Liver (tissue), 8 donors: ENCODE measurements at regions not wholly inside any gene's neighbourhood (a gene's known extent, or its start where the extent isn't known, plus 50 kb on each side); places are given as distances from the start of the nearest gene placed in this dataset.

ENCODE experiments used
- DNase-seq: peaks from one replicate; pipeline ENCODE4 v3.0.0-alpha.2; 2017; ENCODE audit warnings: low spot score
- H3K27ac ChIP-seq, 2 donors: one replicate each; pipeline ENCODE4 v1.7.0; 2013; ENCODE audit warnings: inconsistent platforms in 2 of 2, low read length in 2 of 2, control low read depth in 1 of 2, low read depth in 1 of 2, mild to moderate bottlenecking in 1 of 2
- H3K27me3 ChIP-seq, 4 donors: one replicate each; pipeline versions ENCODE4 v1.6.1 to v1.7.0; 2013; ENCODE audit warnings: low read length in 3 of 4, inconsistent platforms in 1 of 4, mild to moderate bottlenecking in 1 of 4, moderate library complexity in 1 of 4; ENCODE audit not compliant: control insufficient read depth in 4 of 4, insufficient read depth in 4 of 4
- H3K36me3 ChIP-seq, 4 donors: one replicate each; pipeline versions ENCODE4 v1.6.1 to v1.7.0; 2013; ENCODE audit warnings: low read length in 3 of 4, mild to moderate bottlenecking in 3 of 4, low read depth in 1 of 4, moderate library complexity in 1 of 4; ENCODE audit not compliant: control insufficient read depth in 4 of 4, insufficient read depth in 3 of 4
- H3K4me1 ChIP-seq, 4 donors: one replicate each; pipeline versions ENCODE4 v1.6.1 to v1.7.0; 2013; ENCODE audit warnings: low read length in 3 of 4, mild to moderate bottlenecking in 3 of 4, moderate library complexity in 1 of 4; ENCODE audit not compliant: control insufficient read depth in 4 of 4, insufficient read depth in 4 of 4
- H3K4me3 ChIP-seq, 3 donors: one replicate each; pipeline versions ENCODE4 v1.6.1 to v1.7.0; 2013; ENCODE audit warnings: low read length in 3 of 3, control low read depth in 1 of 3, low read depth in 1 of 3, mild to moderate bottlenecking in 1 of 3
- H3K9ac ChIP-seq, 2 donors: one replicate each; pipeline ENCODE4 v1.7.0; 2013; ENCODE audit warnings: low read length in 2 of 2, mild to moderate bottlenecking in 2 of 2, moderate library complexity in 2 of 2, control low read depth in 1 of 2, low read depth in 1 of 2
- H3K9me3 ChIP-seq, 4 donors: one replicate each; pipeline versions ENCODE4 v1.6.1 to v1.7.0; 2013; ENCODE audit warnings: low read length in 3 of 4; ENCODE audit not compliant: control insufficient read depth in 4 of 4
- ATF3 ChIP-seq: IDR thresholded peaks from 2 replicates; pipeline ENCODE4 v1.6.1; 2016; ENCODE audit warnings: antibody characterized with exemption
- CTCF ChIP-seq: fragments of 150-350 bp; IDR thresholded peaks from 2 replicates; pipeline ENCODE4 v1.5.1; 2017; ENCODE audit warnings: improper control_type of control experiment, low read depth, low read length; ENCODE audit not compliant: missing input control
- EGR1 ChIP-seq, 2 donors: IDR thresholded peaks; 2 replicates each; pipeline ENCODE4 v1.6.1; 2016 to 2018; ENCODE audit warnings: antibody characterized with exemption in 2 of 2, low read depth in 2 of 2
- FOXA1 ChIP-seq: IDR thresholded peaks from 2 replicates; pipeline ENCODE4 v1.6.1; 2016; ENCODE audit warnings: antibody characterized with exemption
- FOXA2 ChIP-seq: IDR thresholded peaks from 2 replicates; pipeline ENCODE4 v1.6.1; 2016; ENCODE audit warnings: antibody characterized with exemption
- GABPA ChIP-seq, 2 donors: IDR thresholded peaks in 1 of 2; conservative IDR thresholded peaks in 1 of 2; 2 replicates each; pipeline ENCODE4 v1.6.1; 2016; ENCODE audit warnings: antibody characterized with exemption in 2 of 2, mild to moderate bottlenecking in 1 of 2, moderate library complexity in 1 of 2
- HNF4A ChIP-seq, 2 donors: conservative IDR thresholded peaks; 2 replicates each; pipeline ENCODE4 v1.6.1; 2016; ENCODE audit warnings: antibody characterized with exemption in 2 of 2, mild to moderate bottlenecking in 2 of 2
- HNF4G ChIP-seq: IDR thresholded peaks from 2 replicates; pipeline ENCODE4 v1.6.1; 2016; ENCODE audit warnings: antibody characterized with exemption
- JUND ChIP-seq, 2 donors: IDR thresholded peaks; 2 replicates each; pipeline ENCODE4 v1.6.1; 2016; ENCODE audit warnings: antibody characterized with exemption in 2 of 2
- MAX ChIP-seq: IDR thresholded peaks from 2 replicates; pipeline ENCODE4 v1.6.1; 2016; ENCODE audit warnings: antibody characterized with exemption
- NR2F2 ChIP-seq: IDR thresholded peaks from 2 replicates; pipeline ENCODE4 v1.6.1; 2016; ENCODE audit warnings: antibody characterized with exemption
- RAD21 ChIP-seq, 2 donors: IDR thresholded peaks; 2 replicates each; pipeline ENCODE4 v1.6.1; 2016; ENCODE audit warnings: antibody characterized with exemption in 2 of 2, mild to moderate bottlenecking in 2 of 2
- RXRA ChIP-seq, 2 donors: IDR thresholded peaks; 2 replicates each; pipeline ENCODE4 v1.6.1; 2017 to 2018; ENCODE audit warnings: antibody characterized with exemption in 2 of 2, mild to moderate bottlenecking in 1 of 2
- SP1 ChIP-seq: IDR thresholded peaks from 2 replicates; pipeline ENCODE4 v1.6.1; 2018; ENCODE audit warnings: antibody characterized with exemption, mild to moderate bottlenecking
- TAF1 ChIP-seq: conservative IDR thresholded peaks from 2 replicates; pipeline ENCODE4 v1.6.1; 2016; ENCODE audit warnings: antibody characterized with exemption, mild to moderate bottlenecking
- YY1 ChIP-seq: IDR thresholded peaks from 2 replicates; pipeline ENCODE4 v1.6.1; 2016; ENCODE audit warnings: antibody characterized with exemption, mild to moderate bottlenecking
- ZBTB33 ChIP-seq: IDR thresholded peaks from 2 replicates; pipeline ENCODE4 v1.6.1; 2016; ENCODE audit warnings: antibody characterized with exemption
- WGBS: extraction: QIAGEN DNeasy Blood & Tissue Kit; methylation state at CpG from one replicate; pipeline ENCODE4 v1.1.7; 2013; 5-methylcytosine and 5-hydroxymethylcytosine counted together
- donor health status: healthy.
- donor health status: healthy.
- donor health status: healthy.
- donor health status: healthy.
- donor health status: healthy.

GRCh38 chr20:18974660-18975059, 161.1 kb downstream of the SCP2D1 start:
- H3K9me3 ChIP-seq, result peaks cover 0 to 3% (median 0%) of the 10 kb centered on the region in 4 donors
- no peak overlapping the region for H3K9ac ChIP-seq
- no peak overlapping the region for H3K4me3 ChIP-seq
- WGBS, result 91% methylated on average over 1 of the region's 1 CpG
- H3K27me3 ChIP-seq, result no peaks in the 10 kb centered on the region
- TF ChIP-seq TAF1 (no peak), HNF4A (conservative IDR thresholded peaks at IDR 0.05) (no peak), SP1 (no peak), MAX (no peak), CTCF (no peak), HNF4G (no peak), ATF3 (no peak), NR2F2 (no peak), FOXA1 (no peak), YY1 (no peak), GABPA (IDR thresholded peaks at IDR 0.05 in 1 of 2, conservative IDR thresholded peaks at IDR 0.05 in 1 of 2) (no peak), ZBTB33 (no peak), FOXA2 (no peak)
- DNase-seq, result no peak
- H3K36me3 ChIP-seq, result no peaks in the 10 kb centered on the region
- H3K27ac ChIP-seq, result no peak overlapping the region
- H3K4me1 ChIP-seq, result no peaks in the 10 kb centered on the region

- TF ChIP-seq ATF3, result no peak
- TF ChIP-seq HNF4G, result no peak
- TF ChIP-seq JUND (IDR thresholded peaks at IDR 0.05), result no peak
- no peak for TF ChIP-seq NR2F2
- TF ChIP-seq RAD21 (IDR thresholded peaks at IDR 0.05), result no peak
- TF ChIP-seq TAF1, result no peak
- no peak for TF ChIP-seq SP1
- no peak for TF ChIP-seq YY1
- WGBS, result 81% methylated on average over 2 of the region's 2 CpGs
- H3K9me3 ChIP-seq, result no peaks in the 10 kb centered on the region
- peaks cover 4 to 13% (median 8%) of the 10 kb centered on the region in 4 donors for H3K4me1 ChIP-seq
- no peaks in the 10 kb centered on the region for H3K27me3 ChIP-seq
- H3K36me3 ChIP-seq, result no peaks in the 10 kb centered on the region
- no peak overlapping the region for H3K27ac ChIP-seq
- H3K4me3 ChIP-seq, result no peak overlapping the region
- H3K9ac ChIP-seq, result no peak overlapping the region
- DNase-seq, result no peak
Observed at GRCh38 chr20:18977441-18977840, 163.9 kb downstream of the SCP2D1 start.

- no peaks in the 10 kb centered on the region for H3K9me3 ChIP-seq
- TF ChIP-seq SP1 (no peak), MAX (no peak), FOXA1 (no peak), HNF4G (no peak), RXRA (IDR thresholded peaks at IDR 0.05) (no peak), TAF1 (no peak), FOXA2 (no peak), ZBTB33 (no peak), EGR1 (IDR thresholded peaks at IDR 0.05; ENCODE audit: low read depth in 2 of 2) (no peak)
- H3K36me3 ChIP-seq, result no peaks in the 10 kb centered on the region
- H3K27ac ChIP-seq, result no peak overlapping the region
- H3K9ac ChIP-seq, result no peak overlapping the region
- H3K4me3 ChIP-seq, result no peak overlapping the region
- DNase-seq, result no peak
- H3K4me1 ChIP-seq, result peaks cover 4 to 17% (median 11%) of the 10 kb centered on the region in 4 donors
- H3K27me3 ChIP-seq, result no peaks in the 10 kb centered on the region
- WGBS, result 76% methylated on average over 2 of the region's 2 CpGs
Observed at GRCh38 chr20:18978311-18978710, 164.7 kb downstream of the SCP2D1 start.
